ENCODE measurements at regions not wholly inside any gene's neighbourhood (a gene's known extent, or its start where the extent isn't known, plus 50 kb on each side); places are given as distances from the start of the nearest gene placed in this dataset.
"Not testable (repeated sequence)": the region's sequence is repeated elsewhere in the genome, so short reads cannot be mapped to it uniquely, and the experiment has no call there.

GRCh38 chr14:83297361-83297760 is 1763.7 kb upstream of the SEL1L start:
- H3K36me3 Mint-ChIP-seq: no peaks in the 10 kb centered on the region
- ATAC-seq (replicated peaks): no peak
- H3K27me3 Mint-ChIP-seq: no peaks in the 10 kb centered on the region
- no peaks in the 10 kb centered on the region for H3K4me1 Mint-ChIP-seq
- H3K4me3 Mint-ChIP-seq: no peak overlapping the region
- DNase-seq: no peak
- no peak overlapping the region for H3K27ac Mint-ChIP-seq
- peaks cover 3 to 5% of the 10 kb centered on the region in 2 donors for H3K9me3 Mint-ChIP-seq

GRCh38 chr14:83298016-83298415 is 1764.4 kb upstream of the SEL1L start:
- not testable (repeated sequence) for DNase-seq; H3K27me3 Mint-ChIP-seq; ATAC-seq (replicated peaks); H3K27ac Mint-ChIP-seq; H3K36me3 Mint-ChIP-seq; H3K4me1 Mint-ChIP-seq; H3K9me3 Mint-ChIP-seq; H3K4me3 Mint-ChIP-seq

GRCh38 chr14:83300476-83301064 is 1766.9 kb upstream of the SEL1L start:
- Mint-ChIP-seq H3K27ac (no peak overlapping the region), H3K36me3 (no peaks in the 10 kb centered on the region), H3K4me3 (no peak overlapping the region), H3K9me3 (peaks cover 3% of the 10 kb centered on the region in 2 donors), H3K27me3 (no peaks in the 10 kb centered on the region), H3K4me1 (no peaks in the 10 kb centered on the region)
- DNase-seq: no peak
- ATAC-seq (replicated peaks): no peak

GRCh38 chr14:83301791-83302190 is 1768.1 kb upstream of the SEL1L start:
- no peak for ATAC-seq (replicated peaks)
- Mint-ChIP-seq H3K4me1 (no peaks in the 10 kb centered on the region), H3K36me3 (no peaks in the 10 kb centered on the region), H3K27ac (no peak overlapping the region), H3K4me3 (no peak overlapping the region), H3K9me3 (peaks cover 2 to 3% of the 10 kb centered on the region in 2 donors), H3K27me3 (no peaks in the 10 kb centered on the region)
- DNase-seq: no peak

GRCh38 chr14:83309211-83309610 is 1775.6 kb upstream of the SEL1L start:
- ATAC-seq (replicated peaks) (no peak), DNase-seq (no peak)
- H3K9me3 Mint-ChIP-seq: peaks cover 0 to 4% of the 10 kb centered on the region in 2 donors
- H3K4me3 Mint-ChIP-seq: no peak overlapping the region
- H3K4me1 Mint-ChIP-seq: no peaks in the 10 kb centered on the region
- no peaks in the 10 kb centered on the region for H3K36me3 Mint-ChIP-seq
- no peaks in the 10 kb centered on the region for H3K27me3 Mint-ChIP-seq
- no peak overlapping the region for H3K27ac Mint-ChIP-seq

- no peaks in the 10 kb centered on the region for H3K27me3 Mint-ChIP-seq
- peaks cover 0 to 4% of the 10 kb centered on the region in 2 donors for H3K9me3 Mint-ChIP-seq
- no peaks in the 10 kb centered on the region for H3K36me3 Mint-ChIP-seq
- no peak overlapping the region for H3K27ac Mint-ChIP-seq
- ATAC-seq (replicated peaks) (no peak), DNase-seq (no peak)
- no peaks in the 10 kb centered on the region for H3K4me1 Mint-ChIP-seq
- no peak overlapping the region for H3K4me3 Mint-ChIP-seq
Observed at GRCh38 chr14:83309833-83310232, 1776.2 kb upstream of the SEL1L start.

GRCh38 chr14:83312511-83312910 is 1778.9 kb upstream of the SEL1L start:
- no peaks in the 10 kb centered on the region for H3K27me3 Mint-ChIP-seq

GRCh38 chr14:83314764-83315163 is 1781.1 kb upstream of the SEL1L start:
- H3K27me3 Mint-ChIP-seq: no peaks in the 10 kb centered on the region
- H3K4me3 Mint-ChIP-seq: no peak overlapping the region
- no peaks in the 10 kb centered on the region for H3K36me3 Mint-ChIP-seq
- H3K27ac Mint-ChIP-seq: no peak overlapping the region
- ATAC-seq (replicated peaks): no peak
- no peaks in the 10 kb centered on the region for H3K9me3 Mint-ChIP-seq
- no peak for DNase-seq
- H3K4me1 Mint-ChIP-seq: no peaks in the 10 kb centered on the region

More at GRCh38 chr14:83312511-83312910, 1778.9 kb upstream of the SEL1L start:
- no peak for DNase-seq
- Mint-ChIP-seq H3K4me3 (no peak overlapping the region), H3K36me3 (no peaks in the 10 kb centered on the region), H3K4me1 (no peaks in the 10 kb centered on the region), H3K27ac (no peak overlapping the region), H3K9me3 (peaks cover 0 to 1% of the 10 kb centered on the region in 2 donors)
- ATAC-seq (replicated peaks): no peak

- no peak overlapping the region for H3K27ac Mint-ChIP-seq
- H3K4me1 Mint-ChIP-seq: no peaks in the 10 kb centered on the region
- H3K4me3 Mint-ChIP-seq: no peak overlapping the region
- ATAC-seq (replicated peaks): no peak
- H3K9me3 Mint-ChIP-seq: no peaks in the 10 kb centered on the region
- no peaks in the 10 kb centered on the region for H3K27me3 Mint-ChIP-seq
- no peak for DNase-seq
- H3K36me3 Mint-ChIP-seq: no peaks in the 10 kb centered on the region
Observed at GRCh38 chr14:83316356-83316755, 1782.7 kb upstream of the SEL1L start.

- DNase-seq: no peak
- ATAC-seq (replicated peaks): no peak
- H3K27me3 Mint-ChIP-seq: no peaks in the 10 kb centered on the region
- no peaks in the 10 kb centered on the region for H3K4me1 Mint-ChIP-seq
- H3K9me3 Mint-ChIP-seq: no peaks in the 10 kb centered on the region
- no peak overlapping the region for H3K27ac Mint-ChIP-seq
- H3K4me3 Mint-ChIP-seq: no peak overlapping the region
- H3K36me3 Mint-ChIP-seq: no peaks in the 10 kb centered on the region
Observed at GRCh38 chr14:83320837-83321236, 1787.2 kb upstream of the SEL1L start.

- ATAC-seq (replicated peaks): no peak
- Mint-ChIP-seq H3K4me1 (no peaks in the 10 kb centered on the region), H3K4me3 (no peak overlapping the region), H3K9me3 (peaks cover 0 to 2% of the 10 kb centered on the region in 2 donors), H3K36me3 (no peaks in the 10 kb centered on the region), H3K27ac (no peak overlapping the region), H3K27me3 (no peaks in the 10 kb centered on the region)
- DNase-seq: no peak
Observed at GRCh38 chr14:83331513-83331912, 1797.9 kb upstream of the SEL1L start.

- peaks cover 0 to 6% of the 10 kb centered on the region in 2 donors for H3K9me3 Mint-ChIP-seq
- ATAC-seq (replicated peaks) (no peak), DNase-seq (no peak)
- H3K36me3 Mint-ChIP-seq: no peaks in the 10 kb centered on the region
- H3K27me3 Mint-ChIP-seq: no peaks in the 10 kb centered on the region
- no peaks in the 10 kb centered on the region for H3K4me1 Mint-ChIP-seq
- no peak overlapping the region for H3K4me3 Mint-ChIP-seq
- H3K27ac Mint-ChIP-seq: no peak overlapping the region
Observed at GRCh38 chr14:83342590-83342989, 1808.9 kb upstream of the SEL1L start.

- H3K4me3 Mint-ChIP-seq: no peak overlapping the region
- no peaks in the 10 kb centered on the region for H3K27me3 Mint-ChIP-seq
Observed at GRCh38 chr14:83347874-83348273, 1814.2 kb upstream of the SEL1L start.

GRCh38 chr14:83355609-83356008 is 1822.0 kb upstream of the SEL1L start:
- H3K4me3 Mint-ChIP-seq: no peak overlapping the region
- DNase-seq (no peak), ATAC-seq (replicated peaks) (no peak)
- H3K36me3 Mint-ChIP-seq: no peaks in the 10 kb centered on the region
- no peaks in the 10 kb centered on the region for H3K4me1 Mint-ChIP-seq
- no peaks in the 10 kb centered on the region for H3K27me3 Mint-ChIP-seq
- H3K27ac Mint-ChIP-seq: no peak overlapping the region
- no peaks in the 10 kb centered on the region for H3K9me3 Mint-ChIP-seq

More at GRCh38 chr14:83347874-83348273, 1814.2 kb upstream of the SEL1L start:
- no peak for DNase-seq
- no peak for ATAC-seq (replicated peaks)
- no peaks in the 10 kb centered on the region for H3K9me3 Mint-ChIP-seq
- H3K36me3 Mint-ChIP-seq: no peaks in the 10 kb centered on the region
- no peak overlapping the region for H3K27ac Mint-ChIP-seq
- no peaks in the 10 kb centered on the region for H3K4me1 Mint-ChIP-seq

- Mint-ChIP-seq H3K4me3 (no peak overlapping the region), H3K9me3 (no peaks in the 10 kb centered on the region), H3K36me3 (no peaks in the 10 kb centered on the region), H3K27me3 (no peaks in the 10 kb centered on the region), H3K27ac (no peak overlapping the region), H3K4me1 (no peaks in the 10 kb centered on the region)
- DNase-seq: no peak
- no peak for ATAC-seq (replicated peaks)
Observed at GRCh38 chr14:83356080-83356479, 1822.4 kb upstream of the SEL1L start.

GRCh38 chr14:83372271-83372670 is 1838.6 kb upstream of the SEL1L start:
- no peaks in the 10 kb centered on the region for H3K4me1 Mint-ChIP-seq
- H3K36me3 Mint-ChIP-seq: no peaks in the 10 kb centered on the region
- H3K4me3 Mint-ChIP-seq: no peak overlapping the region
- no peak overlapping the region for H3K27ac Mint-ChIP-seq
- DNase-seq: no peak
- H3K9me3 Mint-ChIP-seq: peaks cover 5% of the 10 kb centered on the region in 2 donors
- H3K27me3 Mint-ChIP-seq: no peaks in the 10 kb centered on the region
- ATAC-seq (replicated peaks): no peak

Data from stimulated activated naive B cell treated with anti-CD40 and anti-IgM and Interleukin-4, amounts not matched to agents 10 μg/mL and 1 μg/mL and 100 μg/mL, for 72 hours (primary cell).